ENCODE measurements at regions not wholly inside any gene's neighbourhood (a gene's known extent, or its start where the extent isn't known, plus 50 kb on each side); places are given as distances from the start of the nearest gene placed in this dataset.

DNA sequence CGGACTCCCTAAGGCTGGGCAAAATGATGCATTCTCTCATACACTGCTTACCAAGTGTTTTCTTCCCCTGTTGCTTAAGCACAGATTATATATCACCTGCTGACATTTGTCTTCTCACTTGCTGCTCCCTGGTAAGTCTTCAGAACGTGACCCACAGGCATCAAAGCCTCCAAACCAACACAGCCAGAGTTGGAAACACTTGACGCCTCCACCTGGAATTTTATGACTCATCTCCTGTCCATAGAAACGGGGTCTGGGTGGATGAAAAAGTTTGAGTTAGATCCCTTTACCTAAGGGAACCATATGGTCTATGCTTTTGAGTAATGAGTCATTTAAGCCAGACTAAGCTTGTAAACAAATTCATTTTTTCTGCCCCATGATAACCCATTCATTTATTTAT is 251.6 kb downstream of the USP46 start:
- CTCF ChIA-PET (ENCODE audit: low intra/inter-chr PET ratio) = no interaction called here
- Histone ChIP-seq H3K9ac (ENCODE audit: insufficient read depth in 1 of 2, low read depth in 2 of 2, low read length in 2 of 2) (no peak overlapping the region), H3K27me3 (ENCODE audit: control insufficient read depth in 2 of 2, insufficient read depth in 2 of 2, low read length in 2 of 2) (no peaks in the 10 kb centered on the region), H4K20me1 (replicated peaks; ENCODE audit: control insufficient read depth, insufficient read depth, low read length) (no peaks in the 10 kb centered on the region), H3K9me3 (replicated peaks; ENCODE audit: control insufficient read depth, insufficient read depth, low read depth, low read length) (no peaks in the 10 kb centered on the region; the same call in 1 of the 2 replicates), H3K36me3 (ENCODE audit: control insufficient read depth, insufficient read depth, low read length) (no peaks in the 10 kb centered on the region), H3K27ac (ENCODE audit: extremely low read depth, low read depth, low read length) (no peak overlapping the region), H3K9me1 (ENCODE audit: control insufficient read depth, insufficient read depth, low read length) (no peaks in the 10 kb centered on the region), H3K4me1 (replicated peaks in 1 of 2; ENCODE audit: control insufficient read depth in 2 of 2, insufficient read depth in 2 of 2, low read length in 2 of 2) (no peaks in the 10 kb centered on the region), H3K4me2 (ENCODE audit: insufficient read depth, low read length) (no peak overlapping the region), H3K4me3 (no peak overlapping the region), H3K79me2 (ENCODE audit: control insufficient read depth, insufficient read depth, low read length) (no peaks in the 10 kb centered on the region), H2AFZ (ENCODE audit: low read depth, low read length) (no peak overlapping the region)
- POLR2A ChIA-PET = interaction anchor here (0.8 kb wide), 1 partner anchor 166 kb away, joined by 3 read pairs; no protein-coding TSS in a partner anchor
- no peak for ATAC-seq
- DNase-seq (ENCODE audit: extremely low read depth in 1 of 4, low spot score in 3 of 4) = no peak
- BruUV-seq (replicated peaks) = no TSS peak
- no peak for FAIRE-seq
- no peak for TF ChIP-seq CEBPG (CRISPR knock-in tag; IDR thresholded peaks at IDR 0.05)
- TF ChIP-seq CEBPG (tag; conservative IDR thresholded peaks at IDR 0.05 in 1 of 2, IDR thresholded peaks at IDR 0.05 in 1 of 2) = no peak
- no peak for TF ChIP-seq GATAD2A (IDR thresholded peaks at IDR 0.05)
- no peak for TF ChIP-seq LCOR (CRISPR knock-in tag; IDR thresholded peaks at IDR 0.05)
- no peak for TF ChIP-seq RBM22 (IDR thresholded peaks at IDR 0.05; ENCODE audit: low read depth, low read length, poor library complexity, severe bottlenecking)
- no peak for TF ChIP-seq RCOR1 (IDR thresholded peaks at IDR 0.05; ENCODE audit: borderline replicate concordance in 1 of 2, low read depth in 2 of 2, low read length in 2 of 2)
- no peak for TF ChIP-seq EZH2 (IDR thresholded peaks at IDR 0.05; ENCODE audit: borderline replicate concordance, low read depth, low read length)
- TF ChIP-seq, protein P1, sequence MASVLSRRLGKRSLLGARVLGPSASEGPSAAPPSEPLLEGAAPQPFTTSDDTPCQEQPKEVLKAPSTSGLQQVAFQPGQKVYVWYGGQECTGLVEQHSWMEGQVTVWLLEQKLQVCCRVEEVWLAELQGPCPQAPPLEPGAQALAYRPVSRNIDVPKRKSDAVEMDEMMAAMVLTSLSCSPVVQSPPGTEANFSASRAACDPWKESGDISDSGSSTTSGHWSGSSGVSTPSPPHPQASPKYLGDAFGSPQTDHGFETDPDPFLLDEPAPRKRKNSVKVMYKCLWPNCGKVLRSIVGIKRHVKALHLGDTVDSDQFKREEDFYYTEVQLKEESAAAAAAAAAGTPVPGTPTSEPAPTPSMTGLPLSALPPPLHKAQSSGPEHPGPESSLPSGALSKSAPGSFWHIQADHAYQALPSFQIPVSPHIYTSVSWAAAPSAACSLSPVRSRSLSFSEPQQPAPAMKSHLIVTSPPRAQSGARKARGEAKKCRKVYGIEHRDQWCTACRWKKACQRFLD (CRISPR knock-in tag; IDR thresholded peaks at IDR 0.05) = no peak
- TF ChIP-seq ETV1 (tag; conservative IDR thresholded peaks at IDR 0.05; ENCODE audit: low read depth) = no peak
- no peak for TF ChIP-seq KLF1 (tag; IDR thresholded peaks at IDR 0.05)
- TF ChIP-seq NFXL1 (CRISPR knock-in tag; IDR thresholded peaks at IDR 0.05) = no peak
- no peak for TF ChIP-seq NR3C1 (CRISPR knock-in tag; IDR thresholded peaks at IDR 0.05)
- no peak for TF ChIP-seq ZNF354B (CRISPR knock-in tag; IDR thresholded peaks at IDR 0.05)
- no peak for TF ChIP-seq GTF2E2 (tag; IDR thresholded peaks at IDR 0.05)
- TF ChIP-seq TAF9B (IDR thresholded peaks at IDR 0.05; ENCODE audit: partially characterized antibody) = no peak
- TF ChIP-seq ZNF212 (CRISPR knock-in tag; IDR thresholded peaks at IDR 0.05) = no peak
- no peak for TF ChIP-seq SPI1 (IDR thresholded peaks at IDR 0.05; ENCODE audit: borderline replicate concordance, low read depth, low read length)
- TF ChIP-seq JUND (IDR thresholded peaks at IDR 0.05; ENCODE audit: borderline replicate concordance, low read depth, low read length) = no peak
- TF ChIP-seq JUND (tag; IDR thresholded peaks at IDR 0.05; ENCODE audit: borderline replicate concordance, low read depth, low read length) = no peak
- TF ChIP-seq ERF (CRISPR knock-in tag; IDR thresholded peaks at IDR 0.05) = no peak
- no peak for TF ChIP-seq HCFC1 (IDR thresholded peaks at IDR 0.05; ENCODE audit: low read depth, low read length)
- TF ChIP-seq ZNF583 (CRISPR knock-in tag; IDR thresholded peaks at IDR 0.05) = no peak
- intact Hi-C loops (cut with micrococcal nuclease) (no loop called here), in situ Hi-C loops (cut with MboI) (no loop called here)
- WGBS (ENCODE audit: insufficient coverage, low coverage, missing lambda C conversion rate) = 2% methylated on average over 4 of the region's 4 CpGs
